NCI-H69 (cell line): ENCODE measurements at regions not wholly inside any gene's neighbourhood (a gene's known extent, or its start where the extent isn't known, plus 50 kb on each side); places are given as distances from the start of the nearest gene placed in this dataset.
"Not testable (repeated sequence)": the region's sequence is repeated elsewhere in the genome, so short reads cannot be mapped to it uniquely, and the experiment has no call there.

ENCODE experiments used
- DNase-seq: peaks from one replicate; lab custom pipeline; 2025; lab: John Stamatoyannopoulos, UW

DNA sequence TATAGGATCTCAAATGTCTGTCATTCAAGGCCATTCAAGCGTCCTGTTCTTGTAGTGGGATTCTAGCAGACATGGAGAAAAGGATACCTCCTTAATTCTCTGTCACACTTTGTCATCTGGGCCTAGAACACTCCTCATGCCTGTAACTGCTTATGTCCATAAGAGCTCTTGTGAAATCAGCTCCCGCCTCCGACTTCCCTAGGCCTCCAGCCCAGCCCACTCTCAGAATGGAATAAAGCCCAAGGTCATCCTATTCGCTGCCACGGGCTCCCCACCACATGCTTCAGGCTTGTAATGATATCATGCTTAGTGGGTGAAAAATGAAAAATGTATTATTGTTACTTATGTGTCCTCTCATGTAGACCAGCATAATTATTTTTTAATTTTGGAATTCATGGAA, 632.5 kb downstream of the ISL1 start:
- peak; percentile 33 for DNase-seq

DNA sequence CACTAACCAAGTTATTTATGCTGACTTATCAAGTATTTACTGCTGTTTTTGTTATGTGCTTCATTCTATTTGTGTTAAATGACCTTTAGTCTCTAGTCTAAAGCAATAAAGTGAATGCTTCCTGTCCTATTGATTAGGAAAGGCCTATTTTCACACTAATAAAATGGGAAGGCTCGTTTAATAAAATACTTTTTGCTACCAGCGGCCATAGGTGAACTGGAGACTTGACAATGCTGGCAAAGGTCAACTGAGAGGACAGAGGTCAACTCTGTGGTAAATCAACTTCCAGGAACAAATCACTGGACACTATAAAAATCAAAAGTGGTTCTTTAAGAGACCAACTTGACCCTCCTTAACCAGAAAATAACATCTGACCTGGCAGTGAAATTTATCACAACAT, 634.3 kb downstream of the ISL1 start:
- no peak for DNase-seq

DNA sequence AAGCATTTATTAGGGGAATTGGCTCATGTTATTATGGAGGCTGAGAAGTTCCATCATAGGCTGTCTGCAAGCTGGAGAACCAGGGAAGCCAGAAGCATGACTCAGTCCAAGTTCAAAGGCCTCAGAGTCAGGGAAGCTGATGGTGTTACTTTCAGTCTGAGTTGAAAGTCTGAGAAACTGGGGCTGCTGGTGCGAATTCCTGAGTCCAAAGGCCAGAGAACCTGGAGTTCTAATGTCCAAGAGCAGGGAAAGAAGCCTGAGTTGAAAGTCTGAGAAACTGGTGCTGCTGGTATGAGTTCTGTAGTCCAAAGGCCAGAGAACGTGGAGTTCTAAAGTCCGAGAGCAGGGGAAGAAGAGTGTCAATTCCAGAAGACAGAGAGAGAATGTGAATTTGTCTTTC, 641.1 kb downstream of the ISL1 start:
- no peak for DNase-seq

DNA sequence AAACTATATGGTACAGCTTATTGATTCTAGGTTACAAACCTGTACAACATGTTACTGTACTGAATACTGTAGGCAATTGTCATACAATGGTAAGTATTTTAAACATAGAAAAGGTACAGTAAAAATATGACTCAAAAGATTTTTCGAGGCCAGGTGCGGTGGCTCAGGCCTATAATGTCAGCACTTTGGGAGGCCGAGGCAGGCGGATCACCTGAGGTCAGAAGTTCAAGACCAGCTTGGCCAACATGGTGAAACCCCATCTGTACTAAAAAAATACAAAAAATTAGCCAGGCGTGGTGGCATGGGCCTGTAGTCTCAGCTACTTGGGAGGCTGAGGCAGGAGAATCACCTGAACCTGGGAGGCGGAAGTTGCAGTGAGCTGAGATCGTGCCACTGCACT, 646.6 kb downstream of the ISL1 start:
- DNase-seq = not testable (repeated sequence)

DNA sequence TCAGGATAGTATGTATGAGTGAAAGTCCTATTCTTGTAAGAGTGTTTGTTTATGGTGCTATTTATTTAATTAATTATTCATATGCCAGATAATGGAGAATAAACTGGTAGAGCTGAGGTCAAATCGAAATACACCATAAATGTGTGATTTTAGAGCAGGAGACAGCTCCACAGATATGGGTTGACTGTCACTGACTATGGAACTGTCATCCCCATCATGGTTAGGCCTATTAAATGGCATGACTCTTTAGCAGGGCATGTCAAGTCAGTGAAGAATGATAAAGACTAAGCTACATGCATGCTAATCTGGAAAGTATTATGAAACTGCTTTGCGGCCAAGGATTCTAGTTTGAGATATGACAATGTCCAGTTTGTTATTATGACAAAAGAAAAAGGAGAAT, 658.6 kb downstream of the ISL1 start:
- DNase-seq = peak; percentile 15

DNA sequence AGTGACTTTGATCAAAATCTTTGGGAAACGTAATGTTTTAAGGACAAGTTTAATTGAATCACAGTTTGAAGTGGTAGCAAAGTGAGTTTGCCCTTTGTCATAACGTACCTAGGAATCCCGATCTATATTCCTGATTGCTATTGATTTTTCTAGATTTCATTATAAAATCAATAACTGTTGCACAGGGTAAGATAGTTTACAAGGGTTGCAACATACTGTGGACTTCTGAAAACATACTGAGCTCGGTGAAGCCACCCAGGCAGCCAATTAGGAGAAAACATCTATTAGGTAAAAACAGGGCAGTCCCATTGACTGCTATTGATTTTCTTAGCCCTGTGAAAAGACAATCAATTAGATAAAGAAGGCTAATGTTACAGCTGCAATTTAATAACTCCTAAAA, 659.9 kb downstream of the ISL1 start:
- DNase-seq = peak; percentile 76

DNA sequence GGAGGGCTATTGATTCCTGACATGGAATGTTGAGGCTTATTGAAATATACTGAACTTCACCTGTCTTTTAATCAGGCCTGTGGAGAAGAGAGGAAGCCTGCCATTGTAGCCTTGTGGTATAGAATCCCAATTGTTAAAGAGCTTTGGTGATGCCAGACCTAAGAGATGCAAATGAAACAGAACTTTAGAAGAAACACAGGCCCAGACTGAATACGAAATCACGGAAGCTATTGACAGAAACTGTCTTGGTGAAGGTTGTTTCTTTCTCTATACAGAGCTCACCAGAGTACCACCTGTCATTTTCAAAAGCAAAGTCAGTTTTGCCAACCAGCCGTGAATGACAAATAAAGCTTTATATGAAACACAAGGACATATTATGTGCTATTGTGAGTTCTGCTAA, 660.3 kb downstream of the ISL1 start:
- peak; percentile 98 for DNase-seq

DNA sequence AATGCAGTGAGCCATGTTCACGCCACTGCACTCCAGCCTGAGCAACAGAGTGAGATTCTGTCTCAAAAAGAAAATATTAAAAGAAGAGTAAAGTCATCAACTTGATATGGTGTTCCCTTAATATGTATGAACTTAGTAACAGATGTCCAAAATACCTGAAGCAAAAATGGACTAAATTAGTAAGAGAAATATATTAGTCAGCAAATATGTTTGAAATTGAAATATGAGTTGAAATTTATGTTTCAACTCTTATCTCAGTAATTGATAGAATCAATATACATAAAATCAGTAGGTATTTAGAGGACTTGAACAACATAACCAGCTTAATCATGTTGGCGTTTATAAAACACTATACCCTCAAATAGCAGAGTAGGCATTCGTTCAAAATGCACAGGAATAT, 668.5 kb downstream of the ISL1 start:
- DNase-seq = no peak

DNA sequence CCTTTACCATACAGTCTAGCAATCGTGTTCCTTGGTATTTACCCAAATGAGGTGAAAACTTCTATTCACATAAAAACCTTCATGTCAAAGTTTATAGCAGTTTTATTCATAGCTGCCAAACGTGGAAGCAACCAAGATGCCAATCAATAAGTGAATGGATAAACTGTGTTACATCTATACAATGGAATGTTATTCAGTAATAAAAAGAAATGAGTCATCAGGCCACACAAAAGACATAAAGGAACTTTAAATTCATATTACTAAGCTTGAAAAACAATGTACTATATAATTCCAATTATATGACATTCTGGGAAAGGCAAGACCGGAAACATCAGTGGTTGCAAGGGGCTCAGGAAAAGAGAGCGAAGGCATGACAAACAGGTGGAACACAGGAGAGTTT, 679.9 kb downstream of the ISL1 start:
- no peak for DNase-seq

DNA sequence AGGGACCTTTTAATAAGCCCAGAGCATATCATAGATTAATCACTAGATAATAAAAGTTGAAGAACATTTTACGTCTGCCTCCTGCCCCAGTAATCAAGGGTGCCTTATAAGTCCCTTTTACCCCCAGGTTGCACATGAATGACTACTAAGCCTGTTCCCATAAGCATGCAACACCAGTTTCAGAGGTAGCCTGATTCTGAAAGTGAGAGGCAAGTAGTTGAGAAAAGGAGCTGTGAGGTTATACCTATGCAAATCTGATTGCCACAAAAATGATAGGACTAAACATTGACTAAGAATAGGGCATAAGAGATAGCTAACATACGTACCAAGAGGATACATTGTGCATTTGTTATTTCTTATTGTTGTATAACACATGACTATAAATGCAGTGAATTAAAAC, 681.9 kb downstream of the ISL1 start:
- DNase-seq = no peak

DNA sequence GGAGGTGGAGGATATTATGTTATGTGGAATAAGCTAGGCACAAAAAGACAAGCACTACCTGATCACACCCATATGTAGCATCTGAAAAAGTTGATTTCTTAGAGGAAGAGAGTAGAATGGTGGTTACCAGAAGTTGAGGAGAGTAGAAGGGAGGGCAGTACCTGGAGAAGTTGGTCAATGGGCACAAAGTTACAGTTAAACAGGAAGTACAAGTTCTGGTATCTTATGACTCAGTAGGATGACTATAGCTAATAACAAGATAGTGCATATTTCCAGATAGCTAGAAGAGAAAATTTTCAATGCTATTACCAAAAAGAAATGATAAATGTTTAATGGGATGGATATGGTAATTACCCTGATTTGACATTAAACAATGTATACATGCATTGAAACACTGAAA, 686.7 kb downstream of the ISL1 start:
- no peak for DNase-seq

DNA sequence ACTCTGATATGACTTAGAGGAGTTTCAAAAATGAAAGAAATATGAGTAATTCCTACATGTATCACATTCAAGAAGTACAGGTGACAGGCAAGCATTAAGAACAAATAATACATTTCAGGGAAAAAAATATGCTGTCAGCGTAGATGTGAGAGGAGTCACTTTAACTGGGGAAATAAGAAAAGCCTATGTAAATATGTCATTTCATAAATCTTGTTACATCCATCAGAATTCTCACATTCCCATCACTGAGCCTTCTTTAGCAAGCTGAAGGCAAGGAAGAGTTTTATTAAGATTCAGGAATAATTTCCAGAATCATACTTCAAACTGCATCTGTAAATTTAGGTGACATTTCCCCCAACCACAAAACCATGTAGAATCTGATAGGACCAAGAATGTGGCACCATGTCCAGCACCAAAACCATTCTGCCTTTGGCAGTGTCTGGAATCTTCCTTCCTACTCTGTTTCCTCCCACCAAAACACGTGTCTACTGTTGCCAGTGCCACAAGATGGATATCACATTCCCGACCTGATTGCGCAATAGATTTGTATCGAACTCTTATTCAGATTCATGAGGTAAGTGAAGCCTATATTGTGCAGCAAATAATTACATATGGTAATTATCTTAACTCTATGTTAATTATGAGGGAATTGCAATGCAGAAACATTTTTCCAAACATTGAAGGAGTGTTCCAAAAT, 690.9 kb downstream of the ISL1 start:
- peak; percentile 9 for DNase-seq

DNA sequence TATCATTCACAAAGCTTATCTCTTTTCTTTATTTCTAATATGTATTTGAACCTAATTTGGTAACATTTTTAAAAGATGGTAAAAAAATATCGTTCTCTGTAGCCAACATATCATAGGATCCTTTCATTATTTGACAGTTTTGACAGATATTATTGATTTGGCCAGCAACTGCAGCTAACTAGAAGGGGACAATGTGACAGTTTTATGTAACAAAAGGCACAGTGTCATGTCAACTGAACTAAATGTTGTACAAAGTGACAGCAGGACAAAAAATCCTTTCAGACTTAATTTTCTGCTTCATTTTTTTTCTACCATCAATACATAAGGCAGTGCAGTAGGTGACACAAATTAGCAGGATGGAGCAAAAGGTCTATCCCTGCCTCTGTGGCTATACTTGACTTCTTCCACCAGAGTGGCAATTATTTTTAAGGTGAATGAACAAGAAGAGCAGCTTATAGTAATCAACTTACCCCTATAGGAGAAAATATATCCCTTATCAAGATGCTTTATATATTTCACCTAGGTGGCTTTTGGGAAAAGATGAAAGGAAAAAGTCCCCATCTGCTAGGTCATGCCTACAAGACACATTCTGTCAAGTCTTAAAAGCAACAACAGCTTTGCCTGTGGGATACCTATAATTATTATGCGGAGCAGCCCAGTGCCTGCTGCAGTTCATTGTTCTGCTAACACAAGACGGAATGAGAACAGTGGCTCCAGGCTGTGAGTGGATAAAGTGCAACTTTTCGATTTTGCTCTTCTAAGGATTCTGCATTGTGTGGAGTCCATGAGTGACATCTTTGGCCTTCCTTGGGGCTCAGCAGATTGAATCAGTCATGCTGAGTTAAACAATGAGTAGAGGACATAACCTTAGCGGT, 694.9 kb downstream of the ISL1 start:
- DNase-seq = peak; percentile 97

DNA sequence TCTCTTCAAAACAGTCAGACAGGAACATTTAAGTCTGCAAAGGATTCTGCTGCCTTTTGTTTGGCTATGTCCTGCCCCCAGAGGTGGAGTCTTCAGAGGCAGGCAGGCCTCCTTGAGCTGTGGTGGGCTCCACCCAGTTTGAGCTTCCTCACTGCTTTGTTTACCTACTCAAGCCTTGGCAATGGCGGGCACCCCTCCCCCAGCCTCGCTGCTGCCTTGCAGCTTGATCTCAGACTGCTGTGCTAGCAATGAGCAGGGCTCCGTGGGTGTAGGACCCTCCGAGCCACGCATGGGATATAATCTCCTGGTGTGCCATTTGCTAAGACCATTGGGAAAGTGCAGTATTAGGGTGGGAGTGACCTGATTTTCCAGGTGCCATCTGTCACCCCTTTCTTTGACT, 685.4 kb upstream of the ITGA1 start:
- DNase-seq = not testable (repeated sequence)

DNA sequence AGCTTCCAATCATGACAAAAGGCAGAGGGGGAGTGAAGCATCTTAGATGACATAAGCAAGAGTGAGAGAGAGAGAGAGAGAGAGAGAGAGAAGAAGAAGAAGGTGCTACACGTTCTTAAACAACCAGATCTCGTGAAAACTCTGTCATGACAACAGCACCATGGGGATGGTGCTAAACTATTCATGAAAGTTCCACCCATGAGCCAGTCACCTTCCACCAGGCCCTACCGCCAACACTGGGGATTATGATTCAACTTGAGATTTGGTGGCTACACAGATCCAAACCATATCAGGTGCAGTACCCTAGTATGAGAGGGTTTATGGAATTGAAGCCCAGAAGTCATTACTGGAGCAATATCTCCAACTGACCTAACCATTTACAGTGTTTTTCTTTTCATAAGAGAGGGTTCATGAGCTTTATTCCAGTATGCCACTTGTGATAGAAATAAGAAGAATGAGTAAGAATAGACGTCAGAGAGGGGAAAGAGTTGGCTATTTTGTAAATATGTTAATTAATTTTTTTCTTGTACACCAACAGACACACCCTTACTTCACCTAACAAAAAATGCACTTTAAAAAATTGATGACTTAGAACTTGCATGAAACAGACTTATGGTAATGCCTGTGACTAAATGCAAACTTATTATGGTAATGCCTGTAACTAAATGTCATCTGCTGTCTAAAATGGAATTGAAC, 680.4 kb upstream of the ITGA1 start:
- no peak for DNase-seq

DNA sequence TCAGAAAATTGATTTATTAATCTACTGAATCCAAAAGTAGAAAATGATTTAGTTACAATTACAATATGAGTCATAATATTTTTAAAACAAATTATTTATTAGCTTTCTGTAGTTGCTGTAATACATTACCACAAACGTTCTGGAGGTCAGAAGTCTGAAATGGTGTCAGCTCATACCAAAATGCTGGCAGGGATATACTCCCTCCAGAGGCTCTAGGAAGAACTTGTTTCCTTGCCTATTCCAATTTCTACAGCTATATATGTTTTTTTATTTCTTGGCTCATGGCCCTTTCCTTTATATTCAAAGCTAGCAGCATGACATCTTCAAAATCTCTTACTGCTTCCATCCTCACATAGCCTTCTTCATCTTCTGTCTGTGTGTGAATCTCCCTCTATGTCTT, 667.9 kb upstream of the ITGA1 start:
- DNase-seq = peak; percentile 32

DNA sequence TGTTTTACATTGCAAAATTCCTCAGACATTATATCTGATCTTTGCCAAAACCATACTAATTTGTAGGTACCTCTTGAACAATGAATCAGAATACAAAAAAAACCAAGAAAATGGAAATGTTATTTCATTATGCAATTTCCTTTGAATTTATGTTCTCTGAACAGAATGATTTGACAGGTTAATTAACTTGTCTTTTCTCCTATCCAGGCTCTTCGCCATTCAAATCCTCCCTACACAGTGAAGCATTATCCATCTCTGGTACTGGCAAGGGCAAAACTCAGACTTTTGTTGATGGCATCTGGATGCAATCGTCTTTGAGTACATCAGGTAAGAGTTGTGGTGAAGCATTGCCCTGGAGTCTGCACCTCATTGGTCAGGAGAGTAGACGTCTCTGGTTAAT, 655.7 kb upstream of the ITGA1 start:
- DNase-seq = peak; percentile 23

DNA sequence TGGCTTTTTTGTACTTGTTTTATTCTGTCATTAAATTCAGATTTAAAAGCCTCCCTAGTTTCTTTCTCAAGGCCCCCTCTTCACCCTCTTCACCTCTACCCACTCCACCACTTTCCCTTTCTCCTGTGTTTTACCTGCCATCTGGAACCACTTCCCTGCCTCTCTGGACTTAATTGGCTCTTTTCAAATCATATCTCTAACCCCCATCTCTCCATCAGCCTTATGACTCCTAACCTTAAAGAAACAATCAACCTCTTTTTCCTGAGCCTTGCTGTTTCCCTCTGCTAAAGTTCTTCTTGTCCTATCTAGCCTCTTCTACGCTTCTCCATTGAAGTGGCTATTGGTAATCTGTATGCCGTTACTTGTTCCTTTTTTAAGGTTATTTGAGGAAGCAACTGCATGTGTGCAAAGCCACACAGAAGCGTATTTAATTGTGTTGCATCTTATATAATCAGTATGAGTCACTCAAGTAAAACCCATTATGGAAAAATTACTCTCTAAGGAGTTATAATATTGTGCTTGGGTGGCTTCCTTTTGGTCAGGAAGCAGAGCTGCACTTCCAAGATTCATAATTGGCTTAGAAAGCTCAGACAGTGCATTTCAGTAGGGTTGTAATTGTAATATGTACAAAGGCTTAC, 653.6 kb upstream of the ITGA1 start:
- peak; percentile 90 for DNase-seq

DNA sequence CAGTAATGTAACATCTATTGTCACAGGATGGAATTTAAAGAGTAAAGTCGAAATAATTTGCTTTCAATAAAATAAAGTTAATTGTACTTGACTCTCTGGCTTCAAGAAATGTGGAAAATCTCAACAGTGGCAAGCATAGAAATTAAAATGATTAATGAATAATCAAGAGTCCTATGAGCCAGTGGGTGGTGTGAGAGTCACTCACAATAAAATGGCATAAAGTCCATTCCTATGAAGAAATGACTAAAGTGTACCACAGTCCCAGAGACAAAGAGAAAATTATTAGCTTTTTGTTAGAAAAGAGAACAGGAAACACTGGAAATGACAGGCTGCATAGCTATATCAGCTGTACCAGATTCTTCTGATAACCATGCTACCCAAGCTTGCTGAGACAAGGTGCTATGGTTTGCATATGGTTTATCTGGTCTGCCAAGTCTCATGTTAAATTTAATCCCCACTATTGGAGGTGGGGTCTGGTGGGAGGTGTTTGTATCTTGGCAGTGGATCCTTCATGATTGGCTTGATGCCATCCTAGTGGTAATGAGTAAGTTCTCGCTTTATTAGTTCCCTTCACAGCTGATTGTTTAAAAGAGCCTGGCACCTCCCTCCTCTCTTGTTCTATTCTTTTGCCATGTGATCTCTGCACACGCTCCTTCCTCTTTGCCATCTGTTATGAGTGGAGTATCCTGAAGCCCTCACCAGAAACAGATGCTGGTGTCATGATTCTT, 647.7 kb upstream of the ITGA1 start:
- peak; percentile 73 for DNase-seq

DNA sequence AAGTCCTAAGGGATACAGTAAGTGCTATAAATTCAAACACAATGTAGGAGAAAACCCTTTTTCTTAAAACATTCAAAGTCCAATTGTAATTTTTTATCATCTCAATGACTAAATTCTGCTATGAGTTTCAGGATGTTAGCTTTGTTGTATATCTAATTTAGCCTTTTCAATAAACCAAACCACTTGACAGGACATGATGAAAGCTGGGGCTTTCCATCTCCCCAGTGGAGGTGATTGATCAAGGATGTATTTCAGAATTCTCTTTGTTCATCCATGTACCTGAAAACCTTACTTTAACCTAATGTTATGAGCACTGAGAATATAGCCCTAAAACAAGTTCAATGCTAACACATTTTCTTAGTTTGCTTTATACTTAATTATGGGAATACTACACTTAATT, 639.0 kb upstream of the ITGA1 start:
- peak; percentile 26 for DNase-seq

DNA sequence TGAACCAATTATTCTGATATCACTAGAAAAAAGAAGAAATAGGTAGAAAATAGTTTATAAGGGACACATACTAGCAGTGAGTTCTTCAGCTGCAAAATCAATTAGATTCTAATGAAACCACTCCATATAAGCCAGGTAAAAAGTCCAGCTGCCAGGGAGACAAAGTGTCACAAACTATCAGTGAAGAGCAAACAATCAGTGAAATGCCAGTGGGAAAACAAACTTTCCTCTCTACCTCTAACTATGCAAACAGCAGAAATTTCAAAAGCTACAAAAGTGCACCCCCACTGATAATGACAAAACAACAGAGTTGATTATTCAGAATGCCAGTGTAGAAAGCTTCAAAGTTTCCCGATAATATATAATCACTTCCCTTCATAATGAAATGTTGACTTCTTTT, 637.2 kb upstream of the ITGA1 start:
- peak; percentile 78 for DNase-seq

DNA sequence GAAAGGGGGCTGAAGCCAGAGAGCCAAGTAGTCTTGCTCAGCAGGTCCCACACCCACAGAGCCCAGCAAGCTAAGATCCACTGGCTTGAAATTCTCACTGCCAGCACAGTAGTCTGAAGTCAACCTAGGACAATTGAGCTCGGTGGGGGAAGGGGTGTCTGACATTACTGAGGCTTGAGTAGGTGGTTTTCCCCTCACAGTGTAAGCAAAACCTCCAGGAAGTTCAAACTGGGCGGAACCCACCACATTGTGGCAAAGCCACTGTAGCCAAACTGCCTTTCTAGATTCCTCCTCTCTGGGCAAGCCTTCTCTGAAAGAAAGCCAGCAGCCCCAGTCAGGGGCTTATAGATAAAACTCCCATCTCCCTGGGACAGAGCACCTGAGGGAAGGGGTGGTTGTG, 630.9 kb upstream of the ITGA1 start:
- DNase-seq = not testable (repeated sequence)
